IPS DF 6.9 (cell line): ENCODE measurements at regions not wholly inside any gene's neighbourhood (a gene's known extent, or its start where the extent isn't known, plus 50 kb on each side); places are given as distances from the start of the nearest gene placed in this dataset.
"Not testable (repeated sequence)": the region's sequence is repeated elsewhere in the genome, so short reads cannot be mapped to it uniquely, and the experiment has no call there.

ENCODE experiments used
- DNase-seq: peaks from one replicate; pipeline ENCODE4 v3.0.0-alpha.2; 2013; ENCODE audit warnings: low read depth, low spot score
- H3K27ac ChIP-seq: one replicate; pipeline ENCODE4 v1.5.1; 2013; ENCODE audit warnings: low read length, control low read depth
- H3K27me3 ChIP-seq: 2 replicates; pipeline ENCODE4 v1.6.1; 2013; ENCODE audit warnings: mild to moderate bottlenecking, low read length; ENCODE audit not compliant: control insufficient read depth, insufficient read depth
- H3K36me3 ChIP-seq: 2 replicates; pipeline ENCODE4 v1.6.1; 2013; ENCODE audit warnings: low read length; ENCODE audit not compliant: control insufficient read depth, insufficient read depth
- H3K4me1 ChIP-seq: 2 replicates; pipeline ENCODE4 v1.6.1; 2013; ENCODE audit warnings: low read length; ENCODE audit not compliant: control insufficient read depth, insufficient read depth
- H3K4me3 ChIP-seq: 2 replicates; pipeline ENCODE4 v1.5.1; 2013; ENCODE audit warnings: mild to moderate bottlenecking, low read length
- H3K9me3 ChIP-seq: 2 replicates; pipeline ENCODE4 v1.6.1; 2013; ENCODE audit warnings: low read length, inconsistent platforms; ENCODE audit not compliant: control insufficient read depth, insufficient read depth
- WGBS: extraction: QIAGEN DNeasy Blood & Tissue Kit; methylation state at CpG from one replicate; pipeline ENCODE4 v1.1.7; 2013; ENCODE audit warnings: mixed read lengths, missing lambda C conversion rate; ENCODE audit not compliant: insufficient read length, insufficient coverage; 5-methylcytosine and 5-hydroxymethylcytosine counted together

GRCh38 chr7:98788966-98789365, 80.8 kb downstream of the TMEM130 start:
- no peak overlapping the region for H3K27ac ChIP-seq
- no peak for DNase-seq
- no CpG with 5 or more reads among the region's 3 CpGs for WGBS

GRCh38 chr7:98794453-98794852, 75.4 kb downstream of the TMEM130 start:
- not testable (repeated sequence) for H3K4me3 ChIP-seq, H3K9me3 ChIP-seq, H3K36me3 ChIP-seq, H3K27me3 ChIP-seq, DNase-seq, H3K27ac ChIP-seq, H3K4me1 ChIP-seq
- no CpG with 5 or more reads among the region's 4 CpGs for WGBS

More at GRCh38 chr7:98788966-98789365, 80.8 kb downstream of the TMEM130 start:
- no peaks in the 10 kb centered on the region for H3K4me1 ChIP-seq
- H3K9me3 ChIP-seq: no peaks in the 10 kb centered on the region
- no peak overlapping the region for H3K4me3 ChIP-seq
- H3K36me3 ChIP-seq: no peaks in the 10 kb centered on the region
- no peaks in the 10 kb centered on the region for H3K27me3 ChIP-seq

GRCh38 chr7:98795741-98796493, 73.9 kb downstream of the TMEM130 start:
- H3K27ac ChIP-seq: no peak overlapping the region

More at GRCh38 chr7:98795741-98796493, 73.9 kb downstream of the TMEM130 start:
- Histone ChIP-seq H3K4me1 (no peaks in the 10 kb centered on the region), H3K36me3 (no peaks in the 10 kb centered on the region), H3K9me3 (no peaks in the 10 kb centered on the region), H3K27me3 (no peaks in the 10 kb centered on the region), H3K4me3 (no peak overlapping the region)
- no peak for DNase-seq
- WGBS: no CpG with 5 or more reads among the region's 12 CpGs
